Adrenal gland (tissue), 9 donors: ENCODE measurements at regions not wholly inside any gene's neighbourhood (a gene's known extent, or its start where the extent isn't known, plus 50 kb on each side); places are given as distances from the start of the nearest gene placed in this dataset.

Experiments
- DNase-seq, 7 donors: peaks; one replicate each; pipeline ENCODE4 v3.0.0-alpha.2; 2019 to 2020
- H3K27ac ChIP-seq, 5 donors: fragments of 200-600 bp; sonication (generic) in 4 of 5; 1 replicate in 3 of 5; 2 replicates in 2 of 5; pipeline versions ENCODE4 v1.5.1 to v1.8.0; 2016 to 2020; ENCODE audit warnings: mild to moderate bottlenecking in 1 of 5
- H3K27me3 ChIP-seq: fragments of 200-600 bp; 2 replicates; pipeline ENCODE4 v1.8.0; 2021
- H3K36me3 ChIP-seq, 2 donors: fragments of 200-600 bp; replicated peaks in 1 of 2; 1 replicate in 1 of 2; 2 replicates in 1 of 2; pipeline versions ENCODE4 v1.5.1 to v1.8.0; 2018 to 2022
- H3K4me1 ChIP-seq, 2 donors: fragments of 200-600 bp; replicated peaks in 1 of 2; 1 replicate in 1 of 2; 2 replicates in 1 of 2; pipeline versions ENCODE4 v1.5.1 to v1.8.0; 2018 to 2021
- H3K4me3 ChIP-seq, 4 donors: fragments of 200-600 bp; sonication (generic) in 3 of 4; one replicate each; pipeline ENCODE4 v1.5.1; 2016 to 2018
- H3K9me3 ChIP-seq, 3 donors: fragments of 200-600 bp; sonication (generic) in 1 of 3; replicated peaks in 1 of 3; 1 replicate in 2 of 3; 2 replicates in 1 of 3; pipeline versions ENCODE4 v1.5.1 to v1.8.0; 2016 to 2021
- POLR2A ChIP-seq, 2 donors: fragments of 450-650 bp; IDR thresholded peaks; one replicate each; pipeline ENCODE4 v1.6.1; 2017; ENCODE audit warnings: antibody characterized with exemption in 2 of 2, mild to moderate bottlenecking in 2 of 2, moderate library complexity in 1 of 2
- WGBS, 4 donors: extraction: QIAGEN DNeasy Blood & Tissue Kit in 2 of 4; methylation state at CpG; one replicate each; pipeline versions ENCODE4 v1.1.5 to v1.1.7; 2013 to 2017; 5-methylcytosine and 5-hydroxymethylcytosine counted together
- intact Hi-C, 2 donors: fragments of 100-400 bp; cut with DNase I; formaldehyde crosslinking; loops; one replicate each; pipeline versions ENCODE4 v1.14.1 to v1.15.0; 2022 to 2023
- TF ChIP-seq, protein P1 (sequence below), 6 experiments: fragments of 450-650 bp in 4 of 6; fragments of 200-600 bp in 2 of 6; sonication (generic) in 1 of 6; IDR thresholded peaks; 1 replicate in 5 of 6; 2 replicates in 1 of 6; pipeline versions ENCODE4 v1.5.1 to v1.8.0; 2016 to 2021; ENCODE audit warnings: antibody characterized with exemption in 6 of 6, mild to moderate bottlenecking in 2 of 6, moderate library complexity in 1 of 6
- donor health status: healthy with polysubstance abuse.
- donor health status: Bipolar disorder and iron deficiency.
- donor health status: DM: yes; HTN: yes; CAD: no.
- donor health status: DM: no; HTN: no; CAD: no.
- donor health status: DM: no; HTN: no; CAD: no.

GRCh38 chr18:66994790-66995189, 390.9 kb upstream of the CDH19 start:
- H3K9me3 ChIP-seq, result no peaks in the 10 kb centered on the region
- no peak overlapping the region for H3K4me3 ChIP-seq
- H3K27me3 ChIP-seq, result no peaks in the 10 kb centered on the region
- no peaks in the 10 kb centered on the region for H3K4me1 ChIP-seq
- TF ChIP-seq, protein P1, sequence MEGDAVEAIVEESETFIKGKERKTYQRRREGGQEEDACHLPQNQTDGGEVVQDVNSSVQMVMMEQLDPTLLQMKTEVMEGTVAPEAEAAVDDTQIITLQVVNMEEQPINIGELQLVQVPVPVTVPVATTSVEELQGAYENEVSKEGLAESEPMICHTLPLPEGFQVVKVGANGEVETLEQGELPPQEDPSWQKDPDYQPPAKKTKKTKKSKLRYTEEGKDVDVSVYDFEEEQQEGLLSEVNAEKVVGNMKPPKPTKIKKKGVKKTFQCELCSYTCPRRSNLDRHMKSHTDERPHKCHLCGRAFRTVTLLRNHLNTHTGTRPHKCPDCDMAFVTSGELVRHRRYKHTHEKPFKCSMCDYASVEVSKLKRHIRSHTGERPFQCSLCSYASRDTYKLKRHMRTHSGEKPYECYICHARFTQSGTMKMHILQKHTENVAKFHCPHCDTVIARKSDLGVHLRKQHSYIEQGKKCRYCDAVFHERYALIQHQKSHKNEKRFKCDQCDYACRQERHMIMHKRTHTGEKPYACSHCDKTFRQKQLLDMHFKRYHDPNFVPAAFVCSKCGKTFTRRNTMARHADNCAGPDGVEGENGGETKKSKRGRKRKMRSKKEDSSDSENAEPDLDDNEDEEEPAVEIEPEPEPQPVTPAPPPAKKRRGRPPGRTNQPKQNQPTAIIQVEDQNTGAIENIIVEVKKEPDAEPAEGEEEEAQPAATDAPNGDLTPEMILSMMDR (IDR thresholded peaks at IDR 0.05), result no peak
- no peak for TF ChIP-seq POLR2A (IDR thresholded peaks at IDR 0.05)
- intact Hi-C loops, result no loop called here
- no peaks in the 10 kb centered on the region for H3K36me3 ChIP-seq
- no peak overlapping the region for H3K27ac ChIP-seq
- WGBS, 4 donors, result 76 to 86% (median 81%) methylated on average over 2 of the region's 2 CpGs
- DNase-seq, result no peak

DNA sequence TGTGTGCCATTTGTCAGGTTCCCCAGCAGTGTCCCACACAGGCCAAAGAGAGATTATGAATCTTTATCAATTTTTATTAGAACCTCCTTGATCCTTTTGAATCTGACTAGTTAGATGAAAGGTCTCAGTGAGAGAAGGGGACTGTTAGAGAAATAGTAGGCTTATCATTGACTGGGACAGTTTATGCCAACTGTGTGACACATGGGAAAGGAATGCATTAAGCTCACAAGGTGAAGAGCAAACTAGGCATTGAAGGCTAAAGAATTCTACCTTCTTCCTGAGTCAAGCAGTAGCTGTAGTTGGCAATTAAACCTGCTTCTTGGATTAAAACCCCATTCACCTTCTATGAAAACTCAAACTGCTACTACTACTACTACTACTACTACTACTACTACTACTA, 389.6 kb upstream of the CDH19 start:
- Histone ChIP-seq H3K27me3 (no peaks in the 10 kb centered on the region), H3K27ac (no peak overlapping the region), H3K36me3 (no peaks in the 10 kb centered on the region), H3K4me3 (no peak overlapping the region), H3K9me3 (no peaks in the 10 kb centered on the region), H3K4me1 (no peaks in the 10 kb centered on the region)
- TF ChIP-seq POLR2A (IDR thresholded peaks at IDR 0.05), result no peak
- TF ChIP-seq, protein P1 (IDR thresholded peaks at IDR 0.05), result no peak
- intact Hi-C loops, result no loop called here
- DNase-seq, result no peak

DNA sequence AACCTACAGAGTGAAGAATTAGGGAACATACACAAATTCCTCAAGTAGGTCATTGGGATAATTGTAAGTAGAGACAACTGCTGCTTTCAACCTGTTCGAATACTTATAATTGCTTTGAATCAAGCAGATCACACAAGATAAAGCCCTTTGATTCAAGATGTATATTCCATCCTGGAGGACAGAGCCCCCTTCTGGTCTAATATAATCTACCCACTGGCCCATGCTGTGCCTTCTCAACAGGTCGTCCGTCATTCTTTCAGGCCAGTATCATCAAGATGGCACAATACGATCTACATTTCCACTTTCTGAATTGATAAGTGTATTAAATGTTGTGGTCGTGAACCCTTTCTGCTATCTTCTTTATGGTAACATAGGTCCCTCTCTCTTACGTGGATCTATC, 387.0 kb upstream of the CDH19 start:
- 84 to 90% (median 87%) methylated on average over 6 of the region's 6 CpGs for WGBS, 4 donors
- no peaks in the 10 kb centered on the region for H3K27me3 ChIP-seq
- DNase-seq, result no peak
- H3K27ac ChIP-seq, result no peak overlapping the region
- H3K4me3 ChIP-seq, result no peak overlapping the region
- no peaks in the 10 kb centered on the region for H3K9me3 ChIP-seq
- H3K4me1 ChIP-seq, result no peaks in the 10 kb centered on the region
- intact Hi-C loops, result no loop called here
- no peak for TF ChIP-seq POLR2A (IDR thresholded peaks at IDR 0.05)
- TF ChIP-seq, protein P1 (IDR thresholded peaks at IDR 0.05), result no peak
- no peaks in the 10 kb centered on the region for H3K36me3 ChIP-seq

DNA sequence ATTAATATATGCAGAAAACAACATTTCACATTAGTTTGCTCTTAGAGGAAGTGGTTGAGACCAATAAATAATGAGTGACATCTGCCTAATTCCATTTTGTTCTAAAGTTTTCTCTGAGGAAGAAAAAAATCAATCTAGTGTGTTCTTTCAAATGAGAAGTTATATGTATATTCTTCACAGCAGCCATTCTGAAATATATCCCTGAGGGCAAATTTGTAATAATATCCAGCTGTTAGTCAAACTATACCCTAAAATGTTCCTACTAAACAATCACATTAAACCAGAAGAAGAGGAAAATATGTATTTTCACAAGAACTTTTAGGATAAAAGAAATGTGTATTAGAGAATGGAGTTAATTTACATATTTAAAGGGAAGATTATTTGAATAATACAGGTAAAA, 375.1 kb upstream of the CDH19 start:
- no peaks in the 10 kb centered on the region for H3K4me1 ChIP-seq
- no peak overlapping the region for H3K4me3 ChIP-seq
- no peaks in the 10 kb centered on the region for H3K27me3 ChIP-seq
- intact Hi-C loops, result no loop called here
- TF ChIP-seq, protein P1 (IDR thresholded peaks at IDR 0.05), result no peak
- no peak for TF ChIP-seq POLR2A (IDR thresholded peaks at IDR 0.05)
- no peak for DNase-seq
- H3K36me3 ChIP-seq, result no peaks in the 10 kb centered on the region
- no peak overlapping the region for H3K27ac ChIP-seq
- no peaks in the 10 kb centered on the region for H3K9me3 ChIP-seq
